ENCODE measurements at regions not wholly inside any gene's neighbourhood (a gene's known extent, or its start where the extent isn't known, plus 50 kb on each side); places are given as distances from the start of the nearest gene placed in this dataset.

DNA sequence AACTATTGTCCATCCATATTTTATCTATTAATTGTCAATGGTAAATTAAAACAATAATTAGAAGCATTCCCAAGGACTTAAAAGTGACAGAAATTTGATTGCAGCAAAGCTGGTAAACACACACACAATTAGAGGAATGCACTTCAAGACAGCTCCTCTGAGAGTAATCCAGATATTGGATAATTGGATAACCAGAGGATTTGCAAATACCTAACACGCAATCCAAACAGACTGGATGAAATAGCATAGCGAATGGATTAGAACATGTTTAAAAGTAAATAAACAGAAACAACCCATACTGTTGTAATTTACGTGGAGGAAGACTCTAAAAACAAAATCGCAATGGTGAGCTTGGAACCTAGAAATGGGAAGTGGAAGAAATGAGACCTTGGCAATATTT is 239.8 kb downstream of the METTL4 start:
- H3K27ac ChIP-seq (ENCODE audit: low read length, poor library complexity, severe bottlenecking) = no peak overlapping the region
- peaks cover 0 to 3% of the 10 kb centered on the region in 2 experiments for H3K27me3 ChIP-seq (ENCODE audit: control insufficient read depth in 1 of 2, insufficient read depth in 1 of 2, low read length in 2 of 2)
- H4K8ac ChIP-seq (ENCODE audit: low read length) = no peak overlapping the region

GRCh38 chr18:2336690-2337392 is 234.5 kb downstream of the METTL4 start:
- no peaks in the 10 kb centered on the region for H3K9me3 ChIP-seq (ENCODE audit: control insufficient read depth, low read length)
- no peak overlapping the region for H3K18ac ChIP-seq (ENCODE audit: low read depth in 1 of 2, low read length in 2 of 2)
- no peak overlapping the region for H2BK12ac ChIP-seq (ENCODE audit: low read length in 2 of 2)
- no peak overlapping the region for H3K27ac ChIP-seq (ENCODE audit: low read length, poor library complexity, severe bottlenecking)
- no peak overlapping the region for H2AK5ac ChIP-seq (ENCODE audit: low read length, severe bottlenecking)
- H3K4ac ChIP-seq (ENCODE audit: low read depth in 1 of 2, low read length in 2 of 2) = no peak overlapping the region
- H2BK5ac ChIP-seq (ENCODE audit: low read depth, low read length, poor library complexity, severe bottlenecking) = no peak overlapping the region
- H2AFZ ChIP-seq (ENCODE audit: low read depth, low read length) = no peak overlapping the region
- no peak overlapping the region for H3K4me2 ChIP-seq (ENCODE audit: low read length, poor library complexity, severe bottlenecking)
- no peaks in the 10 kb centered on the region for H3K4me1 ChIP-seq (ENCODE audit: control insufficient read depth, insufficient read depth, low read depth, low read length)
- H3K27me3 ChIP-seq (ENCODE audit: control insufficient read depth in 1 of 2, insufficient read depth in 1 of 2, low read length in 2 of 2) = no peaks in the 10 kb centered on the region
- no peaks in the 10 kb centered on the region for H3K36me3 ChIP-seq (ENCODE audit: control insufficient read depth in 1 of 2, insufficient read depth in 2 of 2, low read depth in 1 of 2, low read length in 2 of 2)
- H3K79me1 ChIP-seq (replicated peaks; ENCODE audit: low read length, poor library complexity, severe bottlenecking) = no peaks in the 10 kb centered on the region
- H4K8ac ChIP-seq (ENCODE audit: low read length) = no peak overlapping the region
- H3K4me3 ChIP-seq (ENCODE audit: insufficient read depth in 1 of 2, low read depth in 1 of 2, low read length in 2 of 2) = no peak overlapping the region
- no peak overlapping the region for H2BK15ac ChIP-seq (ENCODE audit: low read depth, poor library complexity, severe bottlenecking)
- no peak overlapping the region for H2BK120ac ChIP-seq (ENCODE audit: low read depth, low read length)
- no peak overlapping the region for H3K23ac ChIP-seq (ENCODE audit: low read length in 2 of 2)
- no peak for DNase-seq
- H4K91ac ChIP-seq (ENCODE audit: low read length) = no peak overlapping the region
- H3K9ac ChIP-seq (ENCODE audit: low read length) = no peak overlapping the region
- H3K14ac ChIP-seq (ENCODE audit: low read length in 2 of 2) = no peak overlapping the region

More for the DNA sequence above, 239.8 kb downstream of the METTL4 start:
- Histone ChIP-seq H3K4me3 (ENCODE audit: insufficient read depth in 1 of 2, low read depth in 1 of 2, low read length in 2 of 2) (no peak overlapping the region), H3K79me1 (replicated peaks; ENCODE audit: low read length, poor library complexity, severe bottlenecking) (no peaks in the 10 kb centered on the region), H2AFZ (ENCODE audit: low read depth, low read length) (no peak overlapping the region), H2BK120ac (ENCODE audit: low read depth, low read length) (no peak overlapping the region), H4K91ac (ENCODE audit: low read length) (no peak overlapping the region), H3K9ac (ENCODE audit: low read length) (no peak overlapping the region), H3K4me1 (ENCODE audit: control insufficient read depth, insufficient read depth, low read depth, low read length) (peaks cover 2% of the 10 kb centered on the region), H2BK5ac (ENCODE audit: low read depth, low read length, poor library complexity, severe bottlenecking) (no peak overlapping the region), H3K18ac (ENCODE audit: low read depth in 1 of 2, low read length in 2 of 2) (no peak overlapping the region), H3K4me2 (ENCODE audit: low read length, poor library complexity, severe bottlenecking) (no peak overlapping the region), H3K4ac (ENCODE audit: low read depth in 1 of 2, low read length in 2 of 2) (no peak overlapping the region), H2BK12ac (ENCODE audit: low read length in 2 of 2) (no peak overlapping the region), H3K36me3 (ENCODE audit: control insufficient read depth in 1 of 2, insufficient read depth in 2 of 2, low read depth in 1 of 2, low read length in 2 of 2) (no peaks in the 10 kb centered on the region), H3K14ac (ENCODE audit: low read length in 2 of 2) (no peak overlapping the region), H3K9me3 (ENCODE audit: control insufficient read depth, low read length) (no peaks in the 10 kb centered on the region), H2BK15ac (ENCODE audit: low read depth, poor library complexity, severe bottlenecking) (no peak overlapping the region), H3K23ac (ENCODE audit: low read length in 2 of 2) (no peak overlapping the region), H2AK5ac (ENCODE audit: low read length, severe bottlenecking) (no peak overlapping the region)
- 86% methylated on average over 2 of the region's 4 CpGs for WGBS
- DNase-seq = no peak

DNA sequence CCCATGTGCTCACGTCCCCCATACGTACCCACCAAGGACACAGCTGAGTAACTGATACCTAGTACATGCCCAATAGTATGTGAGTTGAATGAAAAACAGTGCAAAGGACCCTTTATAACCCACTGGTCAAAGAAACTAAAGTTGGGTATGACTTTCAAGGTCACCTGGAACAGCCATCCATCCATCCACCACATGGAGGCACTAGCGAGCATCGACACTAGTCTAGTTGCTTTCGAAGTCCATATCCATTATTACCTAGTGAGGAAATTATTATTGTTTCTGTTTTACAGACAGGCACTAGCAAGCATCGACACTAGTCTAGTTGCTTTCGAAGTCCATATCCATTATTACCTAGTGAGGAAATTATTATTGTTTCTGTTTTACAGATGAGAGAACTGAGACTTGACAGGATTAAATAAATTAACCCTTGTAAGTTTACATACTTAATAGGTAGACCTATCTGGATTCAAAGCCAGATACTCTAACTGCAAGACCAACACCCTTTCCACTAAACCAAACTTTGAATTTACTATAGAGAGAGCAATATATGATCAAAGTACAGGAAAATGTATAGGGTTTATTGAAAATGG is 233.7 kb downstream of the METTL4 start:
- H3K9ac ChIP-seq (ENCODE audit: low read length) = no peak overlapping the region
- no peak overlapping the region for H2BK120ac ChIP-seq (ENCODE audit: low read depth, low read length)
- H3K9me3 ChIP-seq (ENCODE audit: control insufficient read depth, low read length) = no peaks in the 10 kb centered on the region
- H3K36me3 ChIP-seq (ENCODE audit: control insufficient read depth in 1 of 2, insufficient read depth in 2 of 2, low read depth in 1 of 2, low read length in 2 of 2) = no peaks in the 10 kb centered on the region
- H3K4me2 ChIP-seq (ENCODE audit: low read length, poor library complexity, severe bottlenecking) = no peak overlapping the region
- no peak overlapping the region for H2AFZ ChIP-seq (ENCODE audit: low read depth, low read length)
- no peaks in the 10 kb centered on the region for H3K27me3 ChIP-seq (ENCODE audit: control insufficient read depth in 1 of 2, insufficient read depth in 1 of 2, low read length in 2 of 2)
- H4K8ac ChIP-seq (ENCODE audit: low read length) = no peak overlapping the region
- no CpG with 5 or more reads among the region's 7 CpGs for WGBS
- H3K4me1 ChIP-seq (ENCODE audit: control insufficient read depth, insufficient read depth, low read depth, low read length) = no peaks in the 10 kb centered on the region
- no peak overlapping the region for H2BK5ac ChIP-seq (ENCODE audit: low read depth, low read length, poor library complexity, severe bottlenecking)
- H4K91ac ChIP-seq (ENCODE audit: low read length) = no peak overlapping the region
- no peak overlapping the region for H3K14ac ChIP-seq (ENCODE audit: low read length in 2 of 2)
- no peak overlapping the region for H3K23ac ChIP-seq (ENCODE audit: low read length in 2 of 2)
- no peak overlapping the region for H3K27ac ChIP-seq (ENCODE audit: low read length, poor library complexity, severe bottlenecking)
- H2BK12ac ChIP-seq (ENCODE audit: low read length in 2 of 2) = no peak overlapping the region
- H2AK5ac ChIP-seq (ENCODE audit: low read length, severe bottlenecking) = no peak overlapping the region
- DNase-seq = peak; percentile 18
- no peak overlapping the region for H3K4ac ChIP-seq (ENCODE audit: low read depth in 1 of 2, low read length in 2 of 2)
- H3K4me3 ChIP-seq (ENCODE audit: insufficient read depth in 1 of 2, low read depth in 1 of 2, low read length in 2 of 2) = no peak overlapping the region
- H3K18ac ChIP-seq (ENCODE audit: low read depth in 1 of 2, low read length in 2 of 2) = no peak overlapping the region
- no peaks in the 10 kb centered on the region for H3K79me1 ChIP-seq (replicated peaks; ENCODE audit: low read length, poor library complexity, severe bottlenecking)
- H2BK15ac ChIP-seq (ENCODE audit: low read depth, poor library complexity, severe bottlenecking) = no peak overlapping the region

- H3K4me1 ChIP-seq (ENCODE audit: control insufficient read depth, insufficient read depth, low read depth, low read length) = no peaks in the 10 kb centered on the region
- H3K23ac ChIP-seq (ENCODE audit: low read length in 2 of 2) = no peak overlapping the region
- no peak overlapping the region for H3K4me3 ChIP-seq (ENCODE audit: insufficient read depth in 1 of 2, low read depth in 1 of 2, low read length in 2 of 2)
- no peaks in the 10 kb centered on the region for H3K9me3 ChIP-seq (ENCODE audit: control insufficient read depth, low read length)
- no peak overlapping the region for H2AFZ ChIP-seq (ENCODE audit: low read depth, low read length)
- H2BK12ac ChIP-seq (ENCODE audit: low read length in 2 of 2) = no peak overlapping the region
- H2BK5ac ChIP-seq (ENCODE audit: low read depth, low read length, poor library complexity, severe bottlenecking) = no peak overlapping the region
- no peak overlapping the region for H3K27ac ChIP-seq (ENCODE audit: low read length, poor library complexity, severe bottlenecking)
- H3K4me2 ChIP-seq (ENCODE audit: low read length, poor library complexity, severe bottlenecking) = no peak overlapping the region
- no peak for DNase-seq
- no peak overlapping the region for H2BK120ac ChIP-seq (ENCODE audit: low read depth, low read length)
- H2AK5ac ChIP-seq (ENCODE audit: low read length, severe bottlenecking) = no peak overlapping the region
- 95% methylated on average over 1 of the region's 3 CpGs for WGBS
- H3K79me1 ChIP-seq (replicated peaks; ENCODE audit: low read length, poor library complexity, severe bottlenecking) = no peaks in the 10 kb centered on the region
- no peak overlapping the region for H4K91ac ChIP-seq (ENCODE audit: low read length)
- H3K9ac ChIP-seq (ENCODE audit: low read length) = no peak overlapping the region
- no peak overlapping the region for H4K8ac ChIP-seq (ENCODE audit: low read length)
- no peak overlapping the region for H2BK15ac ChIP-seq (ENCODE audit: low read depth, poor library complexity, severe bottlenecking)
- no peaks in the 10 kb centered on the region for H3K36me3 ChIP-seq (ENCODE audit: control insufficient read depth in 1 of 2, insufficient read depth in 2 of 2, low read depth in 1 of 2, low read length in 2 of 2)
- H3K27me3 ChIP-seq (ENCODE audit: control insufficient read depth in 1 of 2, insufficient read depth in 1 of 2, low read length in 2 of 2) = no peaks in the 10 kb centered on the region
- no peak overlapping the region for H3K18ac ChIP-seq (ENCODE audit: low read depth in 1 of 2, low read length in 2 of 2)
- H3K4ac ChIP-seq (ENCODE audit: low read depth in 1 of 2, low read length in 2 of 2) = no peak overlapping the region
- no peak overlapping the region for H3K14ac ChIP-seq (ENCODE audit: low read length in 2 of 2)
These were observed 232.7 kb downstream of the METTL4 start for GRCh38 chr18:2338601-2339000.
